Left lung (tissue), 4 donors: ENCODE measurements at regions not wholly inside any gene's neighbourhood (a gene's known extent, or its start where the extent isn't known, plus 50 kb on each side); places are given as distances from the start of the nearest gene placed in this dataset.

ENCODE experiments used
- ATAC-seq: fragments of 200-7000 bp; cut with Tn5 transposase; one replicate; pipeline ENCODE4 v1.9.1; 2020; ENCODE audit warnings: moderate library complexity
- DNase-seq, 4 donors: peaks; one replicate each; pipeline ENCODE4 v3.0.0-alpha.2; 2013 to 2020
- H3K27ac ChIP-seq, 2 donors: fragments of 200-600 bp; sonication (generic) in 1 of 2; one replicate each; pipeline versions ENCODE4 v1.5.0 to v1.8.0; 2020 to 2021
- H3K27me3 ChIP-seq, 2 donors: fragments of 200-600 bp; sonication (generic) in 1 of 2; one replicate each; pipeline versions ENCODE4 v1.5.0 to v1.8.0; 2020 to 2021
- H3K36me3 ChIP-seq, 2 donors: fragments of 200-600 bp; sonication (generic) in 1 of 2; one replicate each; pipeline versions ENCODE4 v1.5.0 to v1.8.0; 2020 to 2021
- H3K4me1 ChIP-seq, 2 donors: fragments of 200-600 bp; one replicate each; pipeline ENCODE4 v1.8.0; 2021
- H3K4me3 ChIP-seq, 2 donors: fragments of 200-600 bp; sonication (generic) in 1 of 2; one replicate each; pipeline versions ENCODE4 v1.5.0 to v1.8.0; 2020 to 2021; ENCODE audit warnings: mild to moderate bottlenecking in 1 of 2
- H3K9me3 ChIP-seq, 2 donors: fragments of 200-600 bp; sonication (generic) in 1 of 2; one replicate each; pipeline versions ENCODE4 v1.5.0 to v1.8.0; 2020 to 2021
- CTCF ChIP-seq, 2 donors: fragments of 200-600 bp; sonication (generic) in 1 of 2; IDR thresholded peaks; one replicate each; pipeline versions ENCODE4 v1.5.0 to v1.8.0; 2021; ENCODE audit warnings: antibody characterized with exemption in 2 of 2
- intact Hi-C, 2 donors: fragments of 100-400 bp; cut with DNase I; formaldehyde crosslinking; loops; one replicate each; pipeline versions ENCODE4 v1.11.2 to v1.14.2; 2022
- donor health status: DM: no; HTN: yes; CAD: no.
- donor health status: DM: no; HTN: no; CAD: no.

GRCh38 chr2:16135196-16135912 lies 195.0 kb downstream of the MYCN start:
- Histone ChIP-seq H3K27me3 (no peaks in the 10 kb centered on the region), H3K36me3 (no peaks in the 10 kb centered on the region), H3K27ac (no peak overlapping the region), H3K4me1 (no peaks in the 10 kb centered on the region), H3K9me3 (no peaks in the 10 kb centered on the region), H3K4me3 (no peak overlapping the region)
- intact Hi-C loops = no loop called here
- no peak for TF ChIP-seq CTCF (IDR thresholded peaks at IDR 0.05)
- no peak for DNase-seq
- ATAC-seq = no peak

GRCh38 chr2:16134436-16135165 lies 194.3 kb downstream of the MYCN start:
- Histone ChIP-seq H3K4me3 (no peak overlapping the region), H3K27ac (no peak overlapping the region), H3K27me3 (no peaks in the 10 kb centered on the region), H3K36me3 (no peaks in the 10 kb centered on the region), H3K9me3 (no peaks in the 10 kb centered on the region), H3K4me1 (no peaks in the 10 kb centered on the region)
- no peak for ATAC-seq
- TF ChIP-seq CTCF (IDR thresholded peaks at IDR 0.05) = no peak
- intact Hi-C loops = no loop called here
- no peak for DNase-seq

- H3K4me3 ChIP-seq = no peak overlapping the region
- no peak for DNase-seq
- TF ChIP-seq CTCF (IDR thresholded peaks at IDR 0.05) = no peak
- ATAC-seq = no peak
- intact Hi-C loops = no loop called here
- H3K4me1 ChIP-seq = no peaks in the 10 kb centered on the region
- H3K36me3 ChIP-seq = no peaks in the 10 kb centered on the region
- H3K27me3 ChIP-seq = peaks cover 0 to under 1% of the 10 kb centered on the region in 2 donors
- H3K27ac ChIP-seq = no peak overlapping the region
- no peaks in the 10 kb centered on the region for H3K9me3 ChIP-seq
Measured at GRCh38 chr2:16130906-16131400, 190.6 kb downstream of the MYCN start.

- no peak for ATAC-seq
- intact Hi-C loops = no loop called here
- Histone ChIP-seq H3K27me3 (peaks cover 0 to 5% of the 10 kb centered on the region in 2 donors), H3K36me3 (no peaks in the 10 kb centered on the region), H3K9me3 (no peaks in the 10 kb centered on the region), H3K4me3 (no peak overlapping the region), H3K27ac (no peak overlapping the region), H3K4me1 (no peaks in the 10 kb centered on the region)
- no peak for TF ChIP-seq CTCF (IDR thresholded peaks at IDR 0.05)
- DNase-seq = no peak
Measured at GRCh38 chr2:16130541-16130880, 190.2 kb downstream of the MYCN start.

GRCh38 chr2:16129716-16130540 lies 189.6 kb downstream of the MYCN start:
- Histone ChIP-seq H3K4me1 (no peaks in the 10 kb centered on the region), H3K27me3 (peaks cover 0 to 9% of the 10 kb centered on the region in 2 donors), H3K36me3 (no peaks in the 10 kb centered on the region), H3K4me3 (no peak overlapping the region), H3K27ac (no peak overlapping the region), H3K9me3 (no peaks in the 10 kb centered on the region)
- intact Hi-C loops = no loop called here
- no peak for ATAC-seq
- DNase-seq = no peak
- TF ChIP-seq CTCF (IDR thresholded peaks at IDR 0.05) = no peak
